CD8-positive, alpha-beta memory T cell (primary cell): ENCODE measurements at regions not wholly inside any gene's neighbourhood (a gene's known extent, or its start where the extent isn't known, plus 50 kb on each side); places are given as distances from the start of the nearest gene placed in this dataset.

Experiments
- CTCF ChIA-PET: fragments of 350-600 bp; sonication (Branson Sonifier 250); formaldehyde crosslinking; loops from one replicate; lab custom pipeline; 2021; ENCODE audit warnings: antibody characterized with exemption; lab: Charles Lee
- POLR2A ChIA-PET: fragments of 350-600 bp; sonication (Branson Sonifier 250); formaldehyde crosslinking; loops from one replicate; lab custom pipeline; 2021; ENCODE audit warnings: antibody characterized with exemption; lab: Charles Lee
- DNase-seq, 5 donors: peaks; one replicate each; pipeline versions ENCODE4 v3.0.0 to v3.0.0-alpha.2; 2020 to 2022; ENCODE audit warnings: mixed read lengths in 1 of 5
- H3K27ac ChIP-seq: one replicate; pipeline ENCODE4 v1.7.0; 2013; ENCODE audit warnings: low read depth, mild to moderate bottlenecking, low read length, moderate library complexity
- H3K27me3 ChIP-seq: 2 replicates; pipeline ENCODE4 v1.7.0; 2013; ENCODE audit warnings: low read length, mild to moderate bottlenecking; ENCODE audit not compliant: insufficient read depth, poor library complexity, severe bottlenecking
- H3K36me3 ChIP-seq: 2 replicates; pipeline ENCODE4 v1.7.0; 2013; ENCODE audit warnings: mild to moderate bottlenecking, low read length, moderate library complexity; ENCODE audit not compliant: insufficient read depth
- H3K4me1 ChIP-seq: 2 replicates; pipeline ENCODE4 v1.7.0; 2013; ENCODE audit warnings: mild to moderate bottlenecking, low read length, moderate library complexity; ENCODE audit not compliant: insufficient read depth
- H3K4me3 ChIP-seq: 2 replicates; pipeline ENCODE4 v1.7.0; 2013; ENCODE audit warnings: mild to moderate bottlenecking, low read length
- H3K9me3 ChIP-seq: 2 replicates; pipeline ENCODE4 v1.7.0; 2013; ENCODE audit warnings: mild to moderate bottlenecking, low read length
- H3K27ac Mint-ChIP-seq, 8 donors: one replicate each; pipeline ENCODE4 v1.8.0; 2020 to 2021; ENCODE audit warnings: mixed read lengths in 8 of 8, mild to moderate bottlenecking in 6 of 8, inconsistent platforms in 3 of 8, moderate library complexity in 3 of 8
- H3K27me3 Mint-ChIP-seq, 2 donors: one replicate each; pipeline ENCODE4 v1.8.0; 2020 to 2021; ENCODE audit warnings: mixed read lengths in 2 of 2, mild to moderate bottlenecking in 1 of 2, moderate library complexity in 1 of 2
- H3K36me3 Mint-ChIP-seq, 3 donors: one replicate each; pipeline ENCODE4 v1.8.0; 2020 to 2021; ENCODE audit warnings: mixed read lengths in 3 of 3, inconsistent platforms in 1 of 3, mild to moderate bottlenecking in 1 of 3
- H3K4me1 Mint-ChIP-seq, 3 donors: one replicate each; pipeline ENCODE4 v1.8.0; 2020 to 2021; ENCODE audit warnings: mixed read lengths in 3 of 3, inconsistent platforms in 1 of 3, mild to moderate bottlenecking in 1 of 3
- H3K4me3 Mint-ChIP-seq, 7 donors: one replicate each; pipeline ENCODE4 v1.8.0; 2020 to 2021; ENCODE audit warnings: mixed read lengths in 7 of 7, mild to moderate bottlenecking in 6 of 7, moderate library complexity in 4 of 7, inconsistent platforms in 2 of 7
- H3K9me3 Mint-ChIP-seq, 5 donors: one replicate each; pipeline ENCODE4 v1.8.0; 2020 to 2022; ENCODE audit warnings: mixed read lengths in 5 of 5, mild to moderate bottlenecking in 3 of 5, moderate library complexity in 2 of 5, inconsistent platforms in 1 of 5

GRCh38 chr3:73723596-73723995, 98.9 kb upstream of the PDZRN3 start:
- Mint-ChIP-seq H3K27ac (no peak overlapping the region), H3K27me3 (no peaks in the 10 kb centered on the region), H3K4me1 (no peaks in the 10 kb centered on the region), H3K9me3 (peaks cover 0 to 6% (median 2%) of the 10 kb centered on the region in 5 donors), H3K36me3 (no peaks in the 10 kb centered on the region), H3K4me3 (no peak overlapping the region)
- Histone ChIP-seq H3K27ac (no peak overlapping the region), H3K27me3 (no peaks in the 10 kb centered on the region), H3K9me3 (no peaks in the 10 kb centered on the region), H3K36me3 (no peaks in the 10 kb centered on the region), H3K4me3 (no peak overlapping the region), H3K4me1 (no peaks in the 10 kb centered on the region)
- CTCF ChIA-PET, result no interaction called here
- POLR2A ChIA-PET, result no interaction called here
- no peak for DNase-seq

GRCh38 chr3:73719861-73720260, 95.1 kb upstream of the PDZRN3 start:
- CTCF ChIA-PET, result no interaction called here
- H3K27me3 Mint-ChIP-seq, result no peaks in the 10 kb centered on the region
- H3K4me3 ChIP-seq, result no peak overlapping the region
- no peak for DNase-seq
- H3K4me3 Mint-ChIP-seq, result no peak overlapping the region
- no peaks in the 10 kb centered on the region for H3K9me3 ChIP-seq
- no peak overlapping the region for H3K27ac Mint-ChIP-seq
- H3K36me3 ChIP-seq, result no peaks in the 10 kb centered on the region
- no peaks in the 10 kb centered on the region for H3K4me1 ChIP-seq
- no peaks in the 10 kb centered on the region for H3K4me1 Mint-ChIP-seq
- no peak overlapping the region for H3K27ac ChIP-seq
- H3K36me3 Mint-ChIP-seq, result no peaks in the 10 kb centered on the region
- POLR2A ChIA-PET, result no interaction called here
- no peaks in the 10 kb centered on the region for H3K27me3 ChIP-seq
- peaks cover 1 to 3% (median 2%) of the 10 kb centered on the region in 5 donors for H3K9me3 Mint-ChIP-seq

- Mint-ChIP-seq H3K27me3 (no peaks in the 10 kb centered on the region), H3K4me3 (no peak overlapping the region), H3K9me3 (peaks cover 1 to 7% (median 2%) of the 10 kb centered on the region in 5 donors), H3K4me1 (no peaks in the 10 kb centered on the region), H3K36me3 (no peaks in the 10 kb centered on the region), H3K27ac (no peak overlapping the region)
- DNase-seq, result no peak
- Histone ChIP-seq H3K27ac (no peak overlapping the region), H3K4me3 (no peak overlapping the region), H3K36me3 (no peaks in the 10 kb centered on the region), H3K4me1 (no peaks in the 10 kb centered on the region), H3K9me3 (no peaks in the 10 kb centered on the region), H3K27me3 (no peaks in the 10 kb centered on the region)
- CTCF ChIA-PET, result no interaction called here
- POLR2A ChIA-PET, result no interaction called here
Measured at GRCh38 chr3:73719413-73719851, 94.7 kb upstream of the PDZRN3 start.

- Histone ChIP-seq H3K36me3 (no peaks in the 10 kb centered on the region), H3K27ac (no peak overlapping the region), H3K4me3 (no peak overlapping the region), H3K27me3 (no peaks in the 10 kb centered on the region), H3K9me3 (no peaks in the 10 kb centered on the region), H3K4me1 (no peaks in the 10 kb centered on the region)
- Mint-ChIP-seq H3K27me3 (no peaks in the 10 kb centered on the region), H3K4me1 (no peaks in the 10 kb centered on the region), H3K9me3 (peaks cover 2 to 8% (median 5%) of the 10 kb centered on the region in 5 donors), H3K36me3 (no peaks in the 10 kb centered on the region), H3K4me3 (no peak overlapping the region), H3K27ac (no peak overlapping the region)
- ChIA-PET CTCF (no interaction called here), POLR2A (no interaction called here)
- no peak for DNase-seq
Measured at GRCh38 chr3:73718326-73719110, 93.8 kb upstream of the PDZRN3 start.

GRCh38 chr3:73716418-73716817, 91.7 kb upstream of the PDZRN3 start:
- Histone ChIP-seq H3K9me3 (no peaks in the 10 kb centered on the region), H3K4me3 (no peak overlapping the region), H3K4me1 (no peaks in the 10 kb centered on the region), H3K36me3 (no peaks in the 10 kb centered on the region), H3K27me3 (no peaks in the 10 kb centered on the region), H3K27ac (no peak overlapping the region)
- no peaks in the 10 kb centered on the region for H3K27me3 Mint-ChIP-seq
- H3K9me3 Mint-ChIP-seq, result peaks cover 2 to 7% (median 4%) of the 10 kb centered on the region in 5 donors
- ChIA-PET POLR2A (no interaction called here), CTCF (no interaction called here)
- no peaks in the 10 kb centered on the region for H3K36me3 Mint-ChIP-seq
- H3K27ac Mint-ChIP-seq, result no peak overlapping the region
- H3K4me1 Mint-ChIP-seq, result no peaks in the 10 kb centered on the region
- no peak for DNase-seq
- H3K4me3 Mint-ChIP-seq, result no peak overlapping the region

GRCh38 chr3:73710340-73710739, 85.6 kb upstream of the PDZRN3 start:
- peaks cover 0 to 1% (median 0%) of the 10 kb centered on the region in 3 donors for H3K36me3 Mint-ChIP-seq
- ChIA-PET POLR2A (no interaction called here), CTCF (no interaction called here)
- peaks cover 4 to 10% (median 9%) of the 10 kb centered on the region in 5 donors for H3K9me3 Mint-ChIP-seq
- no peak overlapping the region for H3K4me3 ChIP-seq
- no peaks in the 10 kb centered on the region for H3K36me3 ChIP-seq
- no peak overlapping the region for H3K4me3 Mint-ChIP-seq
- H3K4me1 Mint-ChIP-seq, result no peaks in the 10 kb centered on the region
- DNase-seq, result no peak
- H3K9me3 ChIP-seq, result no peaks in the 10 kb centered on the region
- peaks cover 0 to 2% of the 10 kb centered on the region in 2 donors for H3K27me3 Mint-ChIP-seq
- no peak overlapping the region for H3K27ac Mint-ChIP-seq
- H3K4me1 ChIP-seq, result no peaks in the 10 kb centered on the region
- H3K27ac ChIP-seq, result no peak overlapping the region
- H3K27me3 ChIP-seq, result no peaks in the 10 kb centered on the region

- Mint-ChIP-seq H3K36me3 (peaks cover 0 to 1% (median 0%) of the 10 kb centered on the region in 3 donors), H3K27me3 (peaks cover 0 to 2% of the 10 kb centered on the region in 2 donors), H3K9me3 (peaks cover 4 to 10% (median 8%) of the 10 kb centered on the region in 5 donors), H3K4me1 (no peaks in the 10 kb centered on the region), H3K27ac (no peak overlapping the region), H3K4me3 (no peak overlapping the region)
- H3K27ac ChIP-seq, result no peak overlapping the region
- H3K4me3 ChIP-seq, result no peak overlapping the region
- no peaks in the 10 kb centered on the region for H3K4me1 ChIP-seq
- CTCF ChIA-PET, result no interaction called here
- POLR2A ChIA-PET, result no interaction called here
- no peaks in the 10 kb centered on the region for H3K9me3 ChIP-seq
- H3K36me3 ChIP-seq, result no peaks in the 10 kb centered on the region
- no peaks in the 10 kb centered on the region for H3K27me3 ChIP-seq
- DNase-seq, result no peak
Measured at GRCh38 chr3:73709712-73710111, 85.0 kb upstream of the PDZRN3 start.

GRCh38 chr3:73708956-73709355, 84.2 kb upstream of the PDZRN3 start:
- DNase-seq, result no peak
- Histone ChIP-seq H3K4me1 (no peaks in the 10 kb centered on the region), H3K9me3 (no peaks in the 10 kb centered on the region), H3K4me3 (no peak overlapping the region), H3K27me3 (no peaks in the 10 kb centered on the region), H3K36me3 (no peaks in the 10 kb centered on the region), H3K27ac (no peak overlapping the region)
- Mint-ChIP-seq H3K9me3 (peaks cover 2 to 10% (median 5%) of the 10 kb centered on the region in 5 donors), H3K36me3 (peaks cover 0 to 1% (median 0%) of the 10 kb centered on the region in 3 donors), H3K27me3 (peaks cover 0 to 2% of the 10 kb centered on the region in 2 donors), H3K4me1 (no peaks in the 10 kb centered on the region), H3K4me3 (no peak overlapping the region), H3K27ac (no peak overlapping the region)
- ChIA-PET POLR2A (no interaction called here), CTCF (no interaction called here)
